ENCODE measurements at regions not wholly inside any gene's neighbourhood (a gene's known extent, or its start where the extent isn't known, plus 50 kb on each side); places are given as distances from the start of the nearest gene placed in this dataset.
"Not testable (repeated sequence)": the region's sequence is repeated elsewhere in the genome, so short reads cannot be mapped to it uniquely, and the experiment has no call there.

GRCh38 chr12:87596134-87596533, 433.1 kb downstream of the C12orf50 start:
- DNase-seq (ENCODE audit: low spot score in 2 of 2) (no peak), ATAC-seq (no peak)
- H3K27ac Mint-ChIP-seq: no peak overlapping the region
- no peaks in the 10 kb centered on the region for H3K36me3 Mint-ChIP-seq
- H3K9me3 Mint-ChIP-seq: no peaks in the 10 kb centered on the region

- DNase-seq (ENCODE audit: low spot score in 2 of 2) (no peak), ATAC-seq (no peak)
- Mint-ChIP-seq H3K36me3 (no peaks in the 10 kb centered on the region), H3K9me3 (peaks cover 4 to 7% of the 10 kb centered on the region in 2 donors), H3K27ac (no peak overlapping the region)
Measured at GRCh38 chr12:87585882-87586557, 443.2 kb downstream of the C12orf50 start.

- peaks cover 12 to 19% of the 10 kb centered on the region in 2 donors for H3K9me3 Mint-ChIP-seq
- not testable (repeated sequence) for DNase-seq (ENCODE audit: low spot score in 2 of 2); H3K36me3 Mint-ChIP-seq; H3K27ac Mint-ChIP-seq; ATAC-seq
Measured at GRCh38 chr12:87579091-87579490, 450.1 kb downstream of the C12orf50 start.

GRCh38 chr12:87575906-87576305, 453.3 kb downstream of the C12orf50 start:
- DNase-seq (ENCODE audit: low spot score in 2 of 2): no peak
- peaks cover 11 to 15% of the 10 kb centered on the region in 2 donors for H3K9me3 Mint-ChIP-seq
- ATAC-seq: no peak
- H3K36me3 Mint-ChIP-seq: no peaks in the 10 kb centered on the region
- H3K27ac Mint-ChIP-seq: no peak overlapping the region

GRCh38 chr12:87566918-87567317, 462.3 kb downstream of the C12orf50 start:
- H3K9me3 Mint-ChIP-seq: peaks cover 5 to 10% of the 10 kb centered on the region in 2 donors
- not testable (repeated sequence) for H3K27ac Mint-ChIP-seq; H3K36me3 Mint-ChIP-seq; DNase-seq (ENCODE audit: low spot score in 2 of 2); ATAC-seq

GRCh38 chr12:87556985-87557384, 472.2 kb downstream of the C12orf50 start:
- ATAC-seq (no peak), DNase-seq (ENCODE audit: low spot score in 2 of 2) (no peak)
- H3K9me3 Mint-ChIP-seq: peaks cover 16 to 22% of the 10 kb centered on the region in 2 donors
- no peaks in the 10 kb centered on the region for H3K36me3 Mint-ChIP-seq
- H3K27ac Mint-ChIP-seq: no peak overlapping the region

GRCh38 chr12:87531213-87531612, 498.0 kb downstream of the C12orf50 start:
- H3K27ac Mint-ChIP-seq; DNase-seq (ENCODE audit: low spot score in 2 of 2); ATAC-seq; H3K36me3 Mint-ChIP-seq: not testable (repeated sequence)
- H3K9me3 Mint-ChIP-seq: peaks cover 15 to 16% of the 10 kb centered on the region in 2 donors

- ATAC-seq (no peak), DNase-seq (ENCODE audit: low spot score in 2 of 2) (no peak)
- Mint-ChIP-seq H3K36me3 (no peaks in the 10 kb centered on the region), H3K9me3 (peaks cover 12 to 15% of the 10 kb centered on the region in 2 donors), H3K27ac (no peak overlapping the region)
Measured at GRCh38 chr12:87529413-87529812, 499.8 kb downstream of the C12orf50 start.

GRCh38 chr12:87520968-87521367, 508.2 kb downstream of the C12orf50 start:
- H3K27ac Mint-ChIP-seq: no peak overlapping the region
- no peak for ATAC-seq
- no peak for DNase-seq (ENCODE audit: low spot score in 2 of 2)
- H3K36me3 Mint-ChIP-seq: no peaks in the 10 kb centered on the region
- peaks cover 4 to 7% of the 10 kb centered on the region in 2 donors for H3K9me3 Mint-ChIP-seq

- Mint-ChIP-seq H3K27ac (no peak overlapping the region), H3K9me3 (peaks cover 4 to 7% of the 10 kb centered on the region in 2 donors), H3K36me3 (no peaks in the 10 kb centered on the region)
- DNase-seq (ENCODE audit: low spot score in 2 of 2) (no peak), ATAC-seq (no peak)
Measured at GRCh38 chr12:87518481-87518880, 510.7 kb downstream of the C12orf50 start.

- DNase-seq (ENCODE audit: low spot score in 2 of 2): no peak
- Mint-ChIP-seq H3K36me3 (no peaks in the 10 kb centered on the region), H3K9me3 (peaks cover under 1 to 7% of the 10 kb centered on the region in 2 donors), H3K27ac (no peak overlapping the region)
- no peak for ATAC-seq
Measured at GRCh38 chr12:87518036-87518435, 511.2 kb downstream of the C12orf50 start.

GRCh38 chr12:87513536-87514280, 515.5 kb downstream of the C12orf50 start:
- H3K9me3 Mint-ChIP-seq: peaks cover 0 to 7% of the 10 kb centered on the region in 2 donors
- ATAC-seq (no peak), DNase-seq (ENCODE audit: low spot score in 2 of 2) (no peak)
- no peaks in the 10 kb centered on the region for H3K36me3 Mint-ChIP-seq
- no peak overlapping the region for H3K27ac Mint-ChIP-seq

- no peak for DNase-seq (ENCODE audit: low spot score in 2 of 2)
- no peaks in the 10 kb centered on the region for H3K36me3 Mint-ChIP-seq
- no peak for ATAC-seq
- H3K9me3 Mint-ChIP-seq: peaks cover 6 to 8% of the 10 kb centered on the region in 2 donors
- no peak overlapping the region for H3K27ac Mint-ChIP-seq
Measured at GRCh38 chr12:87511371-87511770, 517.8 kb downstream of the C12orf50 start.

- Mint-ChIP-seq H3K36me3 (no peaks in the 10 kb centered on the region), H3K27ac (no peak overlapping the region)
Measured at GRCh38 chr12:87509237-87509820, 519.9 kb downstream of the C12orf50 start.

GRCh38 chr12:87491598-87491997, 537.6 kb downstream of the C12orf50 start:
- H3K9me3 Mint-ChIP-seq: peaks cover 12% of the 10 kb centered on the region in 2 donors
- no peak for DNase-seq (ENCODE audit: low spot score in 2 of 2)
- ATAC-seq: no peak
- H3K36me3 Mint-ChIP-seq: no peaks in the 10 kb centered on the region
- no peak overlapping the region for H3K27ac Mint-ChIP-seq

More at GRCh38 chr12:87509237-87509820, 519.9 kb downstream of the C12orf50 start:
- DNase-seq (ENCODE audit: low spot score in 2 of 2) (no peak), ATAC-seq (no peak)
- peaks cover 10 to 12% of the 10 kb centered on the region in 2 donors for H3K9me3 Mint-ChIP-seq

GRCh38 chr12:87491089-87491488, 538.1 kb downstream of the C12orf50 start:
- Mint-ChIP-seq H3K9me3 (peaks cover 12% of the 10 kb centered on the region in 2 donors), H3K27ac (no peak overlapping the region), H3K36me3 (no peaks in the 10 kb centered on the region)
- DNase-seq (ENCODE audit: low spot score in 2 of 2) (no peak), ATAC-seq (no peak)

- Mint-ChIP-seq H3K9me3 (peaks cover 14 to 18% of the 10 kb centered on the region in 2 donors), H3K36me3 (no peaks in the 10 kb centered on the region), H3K27ac (no peak overlapping the region)
- no peak for ATAC-seq
- no peak for DNase-seq (ENCODE audit: low spot score in 2 of 2)
Measured at GRCh38 chr12:87469295-87469694, 559.9 kb downstream of the C12orf50 start.
